ENCODE measurements at regions not wholly inside any gene's neighbourhood (a gene's known extent, or its start where the extent isn't known, plus 50 kb on each side); places are given as distances from the start of the nearest gene placed in this dataset.
"Not testable (repeated sequence)": the region's sequence is repeated elsewhere in the genome, so short reads cannot be mapped to it uniquely, and the experiment has no call there.

GRCh38 chr11:122592641-122593040 is 62.9 kb upstream of the UBASH3B start:
- no peak overlapping the region for H3K9ac ChIP-seq (ENCODE audit: low read length)
- no peak overlapping the region for H3K27ac Mint-ChIP-seq (ENCODE audit: unreplicated experiment)
- no peak overlapping the region for H3K4me2 ChIP-seq (ENCODE audit: low read length)
- H3K4me3 ChIP-seq (ENCODE audit: insufficient read depth, low read depth, low read length), result no peak overlapping the region
- no peak overlapping the region for H2AFZ ChIP-seq (ENCODE audit: low read depth, low read length)
- DNase-seq (ENCODE audit: low read depth) (no peak), FAIRE-seq (no peak)
- peaks cover 18% of the 10 kb centered on the region for H3K27me3 ChIP-seq (ENCODE audit: insufficient read depth, low read length)
- no peak for TF ChIP-seq CTCF (IDR thresholded peaks at IDR 0.05; ENCODE audit: insufficient read depth, low read depth, low read length)
- no peak for TF ChIP-seq EZH2 (IDR thresholded peaks at IDR 0.05; ENCODE audit: insufficient read depth, low read length)
- no peaks in the 10 kb centered on the region for H3K36me3 ChIP-seq (ENCODE audit: insufficient read depth, low read length)
- no peaks in the 10 kb centered on the region for H3K9me3 Mint-ChIP-seq (ENCODE audit: unreplicated experiment)
- H3K9me3 ChIP-seq (ENCODE audit: insufficient read depth, low read depth, low read length), result no peaks in the 10 kb centered on the region
- H4K20me1 ChIP-seq (ENCODE audit: insufficient read depth, low read length), result no peaks in the 10 kb centered on the region
- no peaks in the 10 kb centered on the region for H3K4me1 ChIP-seq (ENCODE audit: insufficient read depth, low read length)
- H3K79me2 ChIP-seq (ENCODE audit: insufficient read depth, low read length), result no peaks in the 10 kb centered on the region
- no peaks in the 10 kb centered on the region for H3K36me3 Mint-ChIP-seq (ENCODE audit: low read depth, unreplicated experiment)
- no peaks in the 10 kb centered on the region for H3K4me1 Mint-ChIP-seq (ENCODE audit: low read depth, unreplicated experiment)
- H3K4me3 Mint-ChIP-seq (ENCODE audit: unreplicated experiment), result no peak overlapping the region
- no peaks in the 10 kb centered on the region for H3K27me3 Mint-ChIP-seq (ENCODE audit: low read depth, unreplicated experiment)
- no peak overlapping the region for H3K27ac ChIP-seq (ENCODE audit: low read depth, low read length)

GRCh38 chr11:122584670-122585069 is 70.9 kb upstream of the UBASH3B start:
- FAIRE-seq, result no peak
- no peak overlapping the region for H3K27ac ChIP-seq (ENCODE audit: low read depth, low read length)
- Mint-ChIP-seq H3K9me3 (ENCODE audit: unreplicated experiment) (peaks cover 6% of the 10 kb centered on the region), H3K27ac (ENCODE audit: unreplicated experiment) (no peak overlapping the region), H3K4me3 (ENCODE audit: unreplicated experiment) (no peak overlapping the region), H3K36me3 (ENCODE audit: low read depth, unreplicated experiment) (no peaks in the 10 kb centered on the region), H3K4me1 (ENCODE audit: low read depth, unreplicated experiment) (peaks cover 2% of the 10 kb centered on the region), H3K27me3 (ENCODE audit: low read depth, unreplicated experiment) (no peaks in the 10 kb centered on the region)
- H3K36me3 ChIP-seq (ENCODE audit: insufficient read depth, low read length), result no peaks in the 10 kb centered on the region
- no peak overlapping the region for H3K4me3 ChIP-seq (ENCODE audit: insufficient read depth, low read depth, low read length)
- no peaks in the 10 kb centered on the region for H3K9me3 ChIP-seq (ENCODE audit: insufficient read depth, low read depth, low read length)
- H2AFZ ChIP-seq (ENCODE audit: low read depth, low read length), result no peak overlapping the region
- no peaks in the 10 kb centered on the region for H3K79me2 ChIP-seq (ENCODE audit: insufficient read depth, low read length)
- H3K4me2 ChIP-seq (ENCODE audit: low read length), result no peak overlapping the region
- TF ChIP-seq CTCF (IDR thresholded peaks at IDR 0.05; ENCODE audit: insufficient read depth, low read depth, low read length) (no peak), EZH2 (IDR thresholded peaks at IDR 0.05; ENCODE audit: insufficient read depth, low read length) (no peak)
- H3K27me3 ChIP-seq (ENCODE audit: insufficient read depth, low read length), result peaks cover 6% of the 10 kb centered on the region
- H3K9ac ChIP-seq (ENCODE audit: low read length), result no peak overlapping the region
- no peaks in the 10 kb centered on the region for H4K20me1 ChIP-seq (ENCODE audit: insufficient read depth, low read length)
- no peaks in the 10 kb centered on the region for H3K4me1 ChIP-seq (ENCODE audit: insufficient read depth, low read length)
- DNase-seq (ENCODE audit: low read depth), result no peak

GRCh38 chr11:122580071-122580470 is 75.5 kb upstream of the UBASH3B start:
- not testable (repeated sequence) for H3K27me3 ChIP-seq (ENCODE audit: insufficient read depth, low read length); H3K4me2 ChIP-seq (ENCODE audit: low read length); H3K27me3 Mint-ChIP-seq (ENCODE audit: low read depth, unreplicated experiment); H3K9ac ChIP-seq (ENCODE audit: low read length); DNase-seq (ENCODE audit: low read depth); H3K36me3 ChIP-seq (ENCODE audit: insufficient read depth, low read length); FAIRE-seq; H3K9me3 ChIP-seq (ENCODE audit: insufficient read depth, low read depth, low read length); H3K27ac ChIP-seq (ENCODE audit: low read depth, low read length); H3K9me3 Mint-ChIP-seq (ENCODE audit: unreplicated experiment); H3K36me3 Mint-ChIP-seq (ENCODE audit: low read depth, unreplicated experiment); H3K79me2 ChIP-seq (ENCODE audit: insufficient read depth, low read length); H3K4me1 ChIP-seq (ENCODE audit: insufficient read depth, low read length); H3K4me1 Mint-ChIP-seq (ENCODE audit: low read depth, unreplicated experiment); H4K20me1 ChIP-seq (ENCODE audit: insufficient read depth, low read length); H3K4me3 ChIP-seq (ENCODE audit: insufficient read depth, low read depth, low read length); H3K27ac Mint-ChIP-seq (ENCODE audit: unreplicated experiment); H2AFZ ChIP-seq (ENCODE audit: low read depth, low read length)
- peak overlapping the region; percentile 66 for H3K4me3 Mint-ChIP-seq (ENCODE audit: unreplicated experiment)

Data from astrocyte (in vitro differentiated cells and primary cell).